Cerebellar cortex (tissue), 1 donor: ENCODE measurements at regions not wholly inside any gene's neighbourhood (a gene's known extent, or its start where the extent isn't known, plus 50 kb on each side); places are given as distances from the start of the nearest gene placed in this dataset.

Experiments
- DNase-seq: peaks from one replicate; pipeline ENCODE4 v3.0.0-alpha.2; 2015; ENCODE audit warnings: low spot score

- no peak for DNase-seq
Measured at GRCh38 chr5:91712718-91713117, 329.6 kb upstream of the ARRDC3 start.

GRCh38 chr5:91707521-91707841, 324.4 kb upstream of the ARRDC3 start:
- DNase-seq, result no peak

- DNase-seq, result no peak
Measured at GRCh38 chr5:91706785-91707520, 323.8 kb upstream of the ARRDC3 start.

GRCh38 chr5:91703128-91703527, 320.0 kb upstream of the ARRDC3 start:
- DNase-seq, result no peak

GRCh38 chr5:91699429-91699828, 316.3 kb upstream of the ARRDC3 start:
- DNase-seq, result no peak

- DNase-seq, result no peak
Measured at GRCh38 chr5:91691592-91691991, 308.5 kb upstream of the ARRDC3 start.

- DNase-seq, result no peak
Measured at GRCh38 chr5:91690921-91691320, 307.8 kb upstream of the ARRDC3 start.

- no peak for DNase-seq
Measured at GRCh38 chr5:91687430-91687829, 304.3 kb upstream of the ARRDC3 start.

- no peak for DNase-seq
Measured at GRCh38 chr5:91684625-91685024, 301.5 kb upstream of the ARRDC3 start.

GRCh38 chr5:91670563-91670962, 287.4 kb upstream of the ARRDC3 start:
- DNase-seq, result no peak

GRCh38 chr5:91670122-91670521, 287.0 kb upstream of the ARRDC3 start:
- DNase-seq, result no peak

- DNase-seq, result no peak
Measured at GRCh38 chr5:91668261-91668660, 285.1 kb upstream of the ARRDC3 start.

- no peak for DNase-seq
Measured at GRCh38 chr5:91652678-91653077, 269.6 kb upstream of the ARRDC3 start.

GRCh38 chr5:91651704-91652103, 268.6 kb upstream of the ARRDC3 start:
- DNase-seq, result no peak

- DNase-seq, result no peak
Measured at GRCh38 chr5:91645347-91645746, 262.2 kb upstream of the ARRDC3 start.

- no peak for DNase-seq
Measured at GRCh38 chr5:91643797-91644196, 260.7 kb upstream of the ARRDC3 start.

GRCh38 chr5:91642581-91642980, 259.5 kb upstream of the ARRDC3 start:
- no peak for DNase-seq

- DNase-seq, result peak; percentile 51
Measured at GRCh38 chr5:91641730-91642350, 258.7 kb upstream of the ARRDC3 start.

- DNase-seq, result no peak
Measured at GRCh38 chr5:91639744-91640143, 256.6 kb upstream of the ARRDC3 start.

- no peak for DNase-seq
Measured at GRCh38 chr5:91638010-91638409, 254.9 kb upstream of the ARRDC3 start.

- DNase-seq, result peak; percentile 20
Measured at GRCh38 chr5:91635950-91636734, 253.0 kb upstream of the ARRDC3 start.

- no peak for DNase-seq
Measured at GRCh38 chr5:91632871-91633270, 249.8 kb upstream of the ARRDC3 start.

GRCh38 chr5:91611746-91612145, 228.6 kb upstream of the ARRDC3 start:
- DNase-seq, result no peak
